GM12878 (cell line): ENCODE measurements at regions not wholly inside any gene's neighbourhood (a gene's known extent, or its start where the extent isn't known, plus 50 kb on each side); places are given as distances from the start of the nearest gene placed in this dataset.

Source experiments
- ATAC-seq: fragments of 200-7000 bp; cut with Tn5 transposase; 3 replicates; pipeline ENCODE4 v1.9.1; 2020; ENCODE audit warnings: mild to moderate bottlenecking, moderate library complexity
- BruUV-seq: library from RNA; stranded (reverse); fragments of 400-500 nt; replicated peaks from 2 replicates; lab custom pipeline; 2021; lab: Mats Ljungman, UMichigan
- CTCF ChIA-PET: fragments of 300-600 bp; sonication (Branson Sonifier 250); formaldehyde crosslinking; extraction: SDS; loops from one replicate; lab custom pipeline; 2021; ENCODE audit warnings: inconsistent platforms; lab: Yijun Ruan, JAX
- POLR2A ChIA-PET: fragments of 350-600 bp; formaldehyde crosslinking; extraction: SDS; loops from one replicate; lab custom pipeline; 2021; ENCODE audit warnings: inconsistent platforms; lab: Charles Lee
- RAD21 ChIA-PET: fragments of 300-600 bp; sonication (Branson Sonifier 250); formaldehyde crosslinking; loops from one replicate; lab custom pipeline; 2023; ENCODE audit warnings: antibody characterized with exemption; ENCODE audit not compliant: unreplicated experiment; lab: Charles Lee
- SMC1A ChIA-PET: fragments of 300-600 bp; sonication (Branson Sonifier 250); formaldehyde crosslinking; loops from one replicate; lab custom pipeline; 2023; ENCODE audit not compliant: unreplicated experiment, uncharacterized antibody; lab: Charles Lee
- DNase-seq: peaks from one replicate; pipeline ENCODE4 v3.0.0-alpha.2; 2011; ENCODE audit warnings: low read depth, low spot score
- FAIRE-seq: peaks from 3 replicates; lab custom pipeline; 2011; peaks lifted over from hg19 to GRCh38; lab: Jason Lieb, UNC
- H2AFZ ChIP-seq: 2 replicates; pipeline ENCODE4 v1.6.0; 2011; ENCODE audit warnings: low read depth, low read length, control low read depth; ENCODE audit not compliant: control insufficient read depth
- H3K27ac ChIP-seq: 2 replicates; pipeline ENCODE4 v1.5.1; 2011; ENCODE audit warnings: control low read depth; ENCODE audit not compliant: control insufficient read depth, insufficient read depth
- H3K27me3 ChIP-seq, 2 experiments: replicated peaks in 1 of 2; 2 replicates each; pipeline versions ENCODE4 v1.6.0 to v1.6.1; 2011; ENCODE audit warnings: low read length in 1 of 2; ENCODE audit not compliant: control insufficient read depth in 2 of 2, insufficient read depth in 2 of 2
- H3K36me3 ChIP-seq, 2 experiments: 2 replicates each; pipeline ENCODE4 v1.5.1; 2011; ENCODE audit warnings: low read length in 1 of 2; ENCODE audit not compliant: control insufficient read depth in 2 of 2, insufficient read depth in 2 of 2
- H3K4me1 ChIP-seq: 2 replicates; pipeline ENCODE4 v1.6.1; 2011; ENCODE audit warnings: mild to moderate bottlenecking, low read length, moderate library complexity, mixed read lengths; ENCODE audit not compliant: control insufficient read depth, insufficient read depth
- H3K4me2 ChIP-seq: 2 replicates; pipeline ENCODE4 v1.6.0; 2011; ENCODE audit warnings: control low read depth; ENCODE audit not compliant: control insufficient read depth, insufficient read depth
- H3K4me3 ChIP-seq: fragments of 200-600 bp; sonication (generic); 2 replicates; pipeline ENCODE4 v1.5.1; 2016
- H3K79me2 ChIP-seq: 2 replicates; pipeline ENCODE4 v1.6.0; 2011; ENCODE audit warnings: low read length; ENCODE audit not compliant: control insufficient read depth, insufficient read depth
- H3K9ac ChIP-seq: 2 replicates; pipeline ENCODE4 v1.8.0; 2011; ENCODE audit warnings: low read length, control low read depth, mixed read lengths; ENCODE audit not compliant: control insufficient read depth, insufficient read depth
- H3K9me3 ChIP-seq: replicated peaks from 3 replicates; pipeline ENCODE4 v1.5.1; 2011; ENCODE audit warnings: mild to moderate bottlenecking, low read length; ENCODE audit not compliant: control insufficient read depth, insufficient read depth
- H4K20me1 ChIP-seq: 2 replicates; pipeline ENCODE4 v1.6.0; 2011; ENCODE audit not compliant: control insufficient read depth, insufficient read depth
- CBFB ChIP-seq: IDR thresholded peaks from 2 replicates; pipeline ENCODE4 v1.6.1; 2016; ENCODE audit warnings: antibody characterized with exemption, low read depth
- NRF1 ChIP-seq: conservative IDR thresholded peaks from 2 replicates; pipeline ENCODE4 v1.6.1; 2011; ENCODE audit warnings: mild to moderate bottlenecking, low read depth, low read length, improper control_type of control experiment
- RAD51 ChIP-seq: fragments of 450-650 bp; IDR thresholded peaks from 2 replicates; pipeline ENCODE4 v1.6.1; 2016; ENCODE audit warnings: moderate library complexity, mild to moderate bottlenecking, inconsistent platforms
- STAT1 ChIP-seq: fragments of 450-650 bp; conservative IDR thresholded peaks from 2 replicates; pipeline ENCODE4 v1.6.1; 2014; ENCODE audit warnings: antibody characterized with exemption, mild to moderate bottlenecking
- YBX1 ChIP-seq: fragments of 450-650 bp; IDR thresholded peaks from 2 replicates; pipeline ENCODE4 v1.6.1; 2016; ENCODE audit warnings: antibody characterized with exemption
- YY1 ChIP-seq: IDR thresholded peaks from 2 replicates; pipeline ENCODE4 v1.6.1; 2011; ENCODE audit warnings: low read depth, mild to moderate bottlenecking, low read length
- in situ Hi-C: fragments of 300-500 bp; cut with MboI; formaldehyde crosslinking; loops from 9 replicates; pipeline ENCODE4 v1.14.3; 2018; ENCODE audit warnings: mixed read lengths
- intact Hi-C: fragments of 100-400 bp; cut with micrococcal nuclease; formaldehyde crosslinking; loops from one replicate; pipeline ENCODE4 v1.14.2; 2022; ENCODE audit not compliant: unreplicated experiment
- TF ChIP-seq, protein P1 (sequence below): IDR thresholded peaks from 2 replicates; pipeline ENCODE4 v1.6.1; 2011; ENCODE audit warnings: low read depth, low read length, improper control_type of control experiment, borderline replicate concordance
- TF ChIP-seq, protein P2 (sequence below), 3 experiments: IDR thresholded peaks in 2 of 3; conservative IDR thresholded peaks in 1 of 3; 2 replicates each; pipeline ENCODE4 v1.5.1; 2011; ENCODE audit warnings: low read depth in 3 of 3, low read length in 3 of 3, mild to moderate bottlenecking in 3 of 3, control low read depth in 2 of 3, moderate library complexity in 2 of 3, inconsistent platforms in 1 of 3, mixed read lengths in 1 of 3; ENCODE audit not compliant: control insufficient read depth in 2 of 3, insufficient read depth in 1 of 3; ENCODE audit errors: extremely low read depth in 1 of 3

DNA sequence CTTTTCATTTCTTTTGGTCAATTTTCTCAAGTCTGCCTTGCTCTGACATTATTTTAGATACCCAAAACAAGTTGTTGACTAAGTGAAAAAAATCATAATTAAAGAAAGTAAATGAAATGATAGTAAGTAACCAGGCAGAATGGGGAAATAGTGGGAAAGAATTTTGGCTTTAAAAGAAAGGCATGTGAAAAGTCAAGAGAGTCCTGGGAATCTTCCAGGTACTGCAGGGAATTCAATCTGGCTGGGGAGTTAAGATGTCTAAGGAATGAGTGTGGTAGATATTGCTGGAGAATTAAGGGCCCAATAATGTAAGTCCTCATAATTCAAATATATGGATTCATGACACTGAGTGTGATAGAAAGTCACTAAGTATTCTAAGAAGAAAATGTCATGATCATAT, 123.1 kb upstream of the PAPPA start:
- Histone ChIP-seq H3K79me2 (no peaks in the 10 kb centered on the region), H3K4me3 (no peak overlapping the region), H3K9me3 (no peaks in the 10 kb centered on the region), H2AFZ (no peak overlapping the region), H3K27ac (no peak overlapping the region), H3K9ac (no peak overlapping the region), H3K4me1 (no peaks in the 10 kb centered on the region), H3K27me3 (no peaks in the 10 kb centered on the region), H3K4me2 (no peak overlapping the region), H3K36me3 (no peaks in the 10 kb centered on the region), H4K20me1 (no peaks in the 10 kb centered on the region)
- in situ Hi-C loops (no loop called here), intact Hi-C loops (no loop called here)
- POLR2A ChIA-PET = no interaction called here
- SMC1A ChIA-PET = no interaction called here
- RAD21 ChIA-PET = no interaction called here
- ATAC-seq = no peak
- no TSS peak for BruUV-seq
- FAIRE-seq = no peak
- TF ChIP-seq YBX1 (no peak), RAD51 (no peak), NRF1 (no peak), YY1 (no peak), STAT1 (no peak), CBFB (no peak)
- TF ChIP-seq, protein P1, sequence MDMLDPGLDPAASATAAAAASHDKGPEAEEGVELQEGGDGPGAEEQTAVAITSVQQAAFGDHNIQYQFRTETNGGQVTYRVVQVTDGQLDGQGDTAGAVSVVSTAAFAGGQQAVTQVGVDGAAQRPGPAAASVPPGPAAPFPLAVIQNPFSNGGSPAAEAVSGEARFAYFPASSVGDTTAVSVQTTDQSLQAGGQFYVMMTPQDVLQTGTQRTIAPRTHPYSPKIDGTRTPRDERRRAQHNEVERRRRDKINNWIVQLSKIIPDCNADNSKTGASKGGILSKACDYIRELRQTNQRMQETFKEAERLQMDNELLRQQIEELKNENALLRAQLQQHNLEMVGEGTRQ = no peak
- TF ChIP-seq, protein P2, sequence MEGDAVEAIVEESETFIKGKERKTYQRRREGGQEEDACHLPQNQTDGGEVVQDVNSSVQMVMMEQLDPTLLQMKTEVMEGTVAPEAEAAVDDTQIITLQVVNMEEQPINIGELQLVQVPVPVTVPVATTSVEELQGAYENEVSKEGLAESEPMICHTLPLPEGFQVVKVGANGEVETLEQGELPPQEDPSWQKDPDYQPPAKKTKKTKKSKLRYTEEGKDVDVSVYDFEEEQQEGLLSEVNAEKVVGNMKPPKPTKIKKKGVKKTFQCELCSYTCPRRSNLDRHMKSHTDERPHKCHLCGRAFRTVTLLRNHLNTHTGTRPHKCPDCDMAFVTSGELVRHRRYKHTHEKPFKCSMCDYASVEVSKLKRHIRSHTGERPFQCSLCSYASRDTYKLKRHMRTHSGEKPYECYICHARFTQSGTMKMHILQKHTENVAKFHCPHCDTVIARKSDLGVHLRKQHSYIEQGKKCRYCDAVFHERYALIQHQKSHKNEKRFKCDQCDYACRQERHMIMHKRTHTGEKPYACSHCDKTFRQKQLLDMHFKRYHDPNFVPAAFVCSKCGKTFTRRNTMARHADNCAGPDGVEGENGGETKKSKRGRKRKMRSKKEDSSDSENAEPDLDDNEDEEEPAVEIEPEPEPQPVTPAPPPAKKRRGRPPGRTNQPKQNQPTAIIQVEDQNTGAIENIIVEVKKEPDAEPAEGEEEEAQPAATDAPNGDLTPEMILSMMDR (IDR thresholded peaks at IDR 0.05 in 2 of 3, conservative IDR thresholded peaks at IDR 0.05 in 1 of 3; ENCODE audit: control insufficient read depth in 2 of 3, extremely low read depth in 1 of 3, insufficient read depth in 1 of 3, low read depth in 3 of 3, low read length in 3 of 3) = no peak
- CTCF ChIA-PET = no interaction called here
- DNase-seq = no peak
